ENCODE measurements at regions not wholly inside any gene's neighbourhood (a gene's known extent, or its start where the extent isn't known, plus 50 kb on each side); places are given as distances from the start of the nearest gene placed in this dataset.

- H3K36me3 ChIP-seq (replicated peaks in 1 of 2; ENCODE audit: control insufficient read depth in 1 of 2, insufficient read depth in 2 of 2, low read length in 2 of 2): no peaks in the 10 kb centered on the region
- peaks cover 0 to 5% of the 10 kb centered on the region in 2 donors for H3K9me3 ChIP-seq (replicated peaks in 1 of 2; ENCODE audit: control insufficient read depth in 1 of 2, insufficient read depth in 1 of 2, low read length in 2 of 2)
- H3K4me3 ChIP-seq (replicated peaks in 1 of 3; ENCODE audit: low read depth in 2 of 3, low read length in 3 of 3): no peak overlapping the region
- no peak overlapping the region for H3K4me2 ChIP-seq (replicated peaks; ENCODE audit: extremely low read depth, low read length, poor library complexity, severe bottlenecking)
- H3K27me3 ChIP-seq (ENCODE audit: control insufficient read depth in 2 of 2, insufficient read depth in 2 of 2, low read length in 2 of 2): no peaks in the 10 kb centered on the region
- no peak overlapping the region for H3K27ac ChIP-seq (ENCODE audit: low read depth in 1 of 2, low read length in 2 of 2)
- H3K36me3 Mint-ChIP-seq: no peaks in the 10 kb centered on the region
- no peak overlapping the region for H3K27ac Mint-ChIP-seq
- intact Hi-C loops (cut with micrococcal nuclease): no loop called here
- no peaks in the 10 kb centered on the region for H3K4me1 ChIP-seq (ENCODE audit: control insufficient read depth in 1 of 2, insufficient read depth in 2 of 2, low read length in 2 of 2)
- no peaks in the 10 kb centered on the region for H3K4me1 Mint-ChIP-seq
- H4K20me1 ChIP-seq (ENCODE audit: insufficient read depth, low read length): no peaks in the 10 kb centered on the region
- no peaks in the 10 kb centered on the region for H3K79me2 ChIP-seq (ENCODE audit: insufficient read depth, low read length)
- TF ChIP-seq, protein P1, sequence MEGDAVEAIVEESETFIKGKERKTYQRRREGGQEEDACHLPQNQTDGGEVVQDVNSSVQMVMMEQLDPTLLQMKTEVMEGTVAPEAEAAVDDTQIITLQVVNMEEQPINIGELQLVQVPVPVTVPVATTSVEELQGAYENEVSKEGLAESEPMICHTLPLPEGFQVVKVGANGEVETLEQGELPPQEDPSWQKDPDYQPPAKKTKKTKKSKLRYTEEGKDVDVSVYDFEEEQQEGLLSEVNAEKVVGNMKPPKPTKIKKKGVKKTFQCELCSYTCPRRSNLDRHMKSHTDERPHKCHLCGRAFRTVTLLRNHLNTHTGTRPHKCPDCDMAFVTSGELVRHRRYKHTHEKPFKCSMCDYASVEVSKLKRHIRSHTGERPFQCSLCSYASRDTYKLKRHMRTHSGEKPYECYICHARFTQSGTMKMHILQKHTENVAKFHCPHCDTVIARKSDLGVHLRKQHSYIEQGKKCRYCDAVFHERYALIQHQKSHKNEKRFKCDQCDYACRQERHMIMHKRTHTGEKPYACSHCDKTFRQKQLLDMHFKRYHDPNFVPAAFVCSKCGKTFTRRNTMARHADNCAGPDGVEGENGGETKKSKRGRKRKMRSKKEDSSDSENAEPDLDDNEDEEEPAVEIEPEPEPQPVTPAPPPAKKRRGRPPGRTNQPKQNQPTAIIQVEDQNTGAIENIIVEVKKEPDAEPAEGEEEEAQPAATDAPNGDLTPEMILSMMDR (IDR thresholded peaks at IDR 0.05): no peak
- H3K4me3 Mint-ChIP-seq: no peak overlapping the region
- peaks cover 0 to 1% (median 0%) of the 10 kb centered on the region in 3 donors for H3K27me3 Mint-ChIP-seq (ENCODE audit: low read depth in 3 of 3)
- H2AFZ ChIP-seq (ENCODE audit: insufficient read depth, low read depth, low read length, poor library complexity, severe bottlenecking): no peak overlapping the region
- no peak overlapping the region for H3K9ac ChIP-seq (ENCODE audit: insufficient read depth, low read length, poor library complexity, severe bottlenecking)
- H3K9me3 Mint-ChIP-seq: peaks cover 0 to 5% (median 2%) of the 10 kb centered on the region in 7 donors
- no peak for DNase-seq
- no CpG with 5 or more reads among the region's 2 CpGs for WGBS (ENCODE audit: insufficient coverage)
These were observed 596.8 kb upstream of the HS3ST5 start for GRCh38 chr6:114939630-114940029.

DNA sequence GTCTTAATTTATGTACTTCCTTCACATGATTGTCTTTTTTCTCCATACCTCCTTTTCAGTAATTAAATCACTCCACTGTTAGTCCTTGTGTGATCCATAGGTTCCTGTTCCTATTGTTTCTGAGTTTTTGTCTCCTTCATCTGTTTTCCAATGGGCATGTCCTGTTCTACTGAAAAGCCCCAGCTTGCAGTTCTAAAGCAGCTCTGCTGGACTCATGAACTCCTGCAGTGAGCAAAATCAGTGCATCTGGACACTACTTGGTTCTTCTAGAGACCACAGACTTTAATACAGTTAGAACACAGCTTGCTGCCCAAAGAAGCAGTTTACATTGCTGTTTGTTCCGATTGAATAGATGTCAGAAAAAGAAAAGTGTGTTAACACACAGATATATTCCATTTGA, 593.3 kb upstream of the HS3ST5 start:
- TF ChIP-seq, protein P1 (IDR thresholded peaks at IDR 0.05): no peak
- Histone ChIP-seq H4K20me1 (ENCODE audit: insufficient read depth, low read length) (no peaks in the 10 kb centered on the region), H3K9ac (ENCODE audit: insufficient read depth, low read length, poor library complexity, severe bottlenecking) (no peak overlapping the region), H2AFZ (ENCODE audit: insufficient read depth, low read depth, low read length, poor library complexity, severe bottlenecking) (no peak overlapping the region), H3K27me3 (ENCODE audit: control insufficient read depth in 2 of 2, insufficient read depth in 2 of 2, low read length in 2 of 2) (no peaks in the 10 kb centered on the region), H3K79me2 (ENCODE audit: insufficient read depth, low read length) (no peaks in the 10 kb centered on the region), H3K36me3 (replicated peaks in 1 of 2; ENCODE audit: control insufficient read depth in 1 of 2, insufficient read depth in 2 of 2, low read length in 2 of 2) (no peaks in the 10 kb centered on the region), H3K4me1 (ENCODE audit: control insufficient read depth in 1 of 2, insufficient read depth in 2 of 2, low read length in 2 of 2) (no peaks in the 10 kb centered on the region), H3K27ac (ENCODE audit: low read depth in 1 of 2, low read length in 2 of 2) (no peak overlapping the region), H3K4me2 (replicated peaks; ENCODE audit: extremely low read depth, low read length, poor library complexity, severe bottlenecking) (no peak overlapping the region), H3K4me3 (replicated peaks in 1 of 3; ENCODE audit: low read depth in 2 of 3, low read length in 3 of 3) (no peak overlapping the region), H3K9me3 (replicated peaks in 1 of 2; ENCODE audit: control insufficient read depth in 1 of 2, insufficient read depth in 1 of 2, low read length in 2 of 2) (peaks cover 12 to 16% of the 10 kb centered on the region in 2 donors)
- H3K9me3 Mint-ChIP-seq: peaks cover 2 to 15% (median 8%) of the 10 kb centered on the region in 7 donors
- H3K4me1 Mint-ChIP-seq: no peaks in the 10 kb centered on the region
- no peak overlapping the region for H3K27ac Mint-ChIP-seq
- no peak overlapping the region for H3K4me3 Mint-ChIP-seq
- H3K27me3 Mint-ChIP-seq (ENCODE audit: low read depth in 3 of 3): peaks cover 0 to 1% (median 0%) of the 10 kb centered on the region in 3 donors
- no CpG with 5 or more reads among the region's 1 CpG for WGBS (ENCODE audit: insufficient coverage)
- no peak for DNase-seq
- intact Hi-C loops (cut with micrococcal nuclease): no loop called here
- no peaks in the 10 kb centered on the region for H3K36me3 Mint-ChIP-seq
